ENCODE measurements at regions not wholly inside any gene's neighbourhood (a gene's known extent, or its start where the extent isn't known, plus 50 kb on each side); places are given as distances from the start of the nearest gene placed in this dataset.

DNA sequence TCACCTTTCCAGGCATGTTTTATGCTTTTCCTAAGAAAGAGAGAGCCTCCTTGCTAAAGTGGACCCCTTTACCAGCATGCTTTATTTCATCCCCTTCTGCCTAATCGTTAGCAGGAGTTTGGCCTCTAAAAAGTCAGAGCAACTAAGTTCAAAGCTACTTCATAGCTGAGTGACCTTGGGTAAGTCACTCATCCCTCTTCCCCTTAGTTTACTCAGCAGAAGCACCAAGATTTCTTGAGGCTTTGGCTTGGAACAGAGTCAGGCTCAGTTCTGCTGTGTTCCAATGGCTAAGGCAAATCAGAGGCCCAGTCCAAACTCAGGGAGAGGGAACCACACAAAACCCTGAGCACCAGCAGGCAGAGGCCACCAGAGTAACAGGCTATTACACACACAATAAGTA, 254.9 kb downstream of the TJP1 start:
- TF ChIP-seq, protein P1, sequence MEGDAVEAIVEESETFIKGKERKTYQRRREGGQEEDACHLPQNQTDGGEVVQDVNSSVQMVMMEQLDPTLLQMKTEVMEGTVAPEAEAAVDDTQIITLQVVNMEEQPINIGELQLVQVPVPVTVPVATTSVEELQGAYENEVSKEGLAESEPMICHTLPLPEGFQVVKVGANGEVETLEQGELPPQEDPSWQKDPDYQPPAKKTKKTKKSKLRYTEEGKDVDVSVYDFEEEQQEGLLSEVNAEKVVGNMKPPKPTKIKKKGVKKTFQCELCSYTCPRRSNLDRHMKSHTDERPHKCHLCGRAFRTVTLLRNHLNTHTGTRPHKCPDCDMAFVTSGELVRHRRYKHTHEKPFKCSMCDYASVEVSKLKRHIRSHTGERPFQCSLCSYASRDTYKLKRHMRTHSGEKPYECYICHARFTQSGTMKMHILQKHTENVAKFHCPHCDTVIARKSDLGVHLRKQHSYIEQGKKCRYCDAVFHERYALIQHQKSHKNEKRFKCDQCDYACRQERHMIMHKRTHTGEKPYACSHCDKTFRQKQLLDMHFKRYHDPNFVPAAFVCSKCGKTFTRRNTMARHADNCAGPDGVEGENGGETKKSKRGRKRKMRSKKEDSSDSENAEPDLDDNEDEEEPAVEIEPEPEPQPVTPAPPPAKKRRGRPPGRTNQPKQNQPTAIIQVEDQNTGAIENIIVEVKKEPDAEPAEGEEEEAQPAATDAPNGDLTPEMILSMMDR (IDR thresholded peaks at IDR 0.05; ENCODE audit: low read depth, low read length, missing input control): no peak
- TF ChIP-seq FOXA2 (IDR thresholded peaks at IDR 0.05) (no peak), RXRA (IDR thresholded peaks at IDR 0.05) (no peak), JUND (IDR thresholded peaks at IDR 0.05) (no peak), RAD21 (IDR thresholded peaks at IDR 0.05) (no peak), HNF4G (IDR thresholded peaks at IDR 0.05) (no peak)
- TF ChIP-seq, protein P2, sequence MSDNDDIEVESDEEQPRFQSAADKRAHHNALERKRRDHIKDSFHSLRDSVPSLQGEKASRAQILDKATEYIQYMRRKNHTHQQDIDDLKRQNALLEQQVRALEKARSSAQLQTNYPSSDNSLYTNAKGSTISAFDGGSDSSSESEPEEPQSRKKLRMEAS (IDR thresholded peaks at IDR 0.05): no peak
- TF ChIP-seq, protein P3, sequence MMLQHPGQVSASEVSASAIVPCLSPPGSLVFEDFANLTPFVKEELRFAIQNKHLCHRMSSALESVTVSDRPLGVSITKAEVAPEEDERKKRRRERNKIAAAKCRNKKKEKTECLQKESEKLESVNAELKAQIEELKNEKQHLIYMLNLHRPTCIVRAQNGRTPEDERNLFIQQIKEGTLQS (IDR thresholded peaks at IDR 0.05): no peak

Data from liver (tissue), 3 donors.